CD4-positive, alpha-beta T cell treated with Interleukin-4 for 1 hour (primary cell): ENCODE measurements at regions not wholly inside any gene's neighbourhood (a gene's known extent, or its start where the extent isn't known, plus 50 kb on each side); places are given as distances from the start of the nearest gene placed in this dataset.
"Not testable (repeated sequence)": the region's sequence is repeated elsewhere in the genome, so short reads cannot be mapped to it uniquely, and the experiment has no call there.

ENCODE experiments used
- DNase-seq, 2 donors: peaks; one replicate each; pipeline ENCODE4 v3.0.0-alpha.2; 2020 to 2022

GRCh38 chr10:87416892-87417291, 59.3 kb downstream of the NUTM2D start:
- not testable (repeated sequence) for DNase-seq

DNA sequence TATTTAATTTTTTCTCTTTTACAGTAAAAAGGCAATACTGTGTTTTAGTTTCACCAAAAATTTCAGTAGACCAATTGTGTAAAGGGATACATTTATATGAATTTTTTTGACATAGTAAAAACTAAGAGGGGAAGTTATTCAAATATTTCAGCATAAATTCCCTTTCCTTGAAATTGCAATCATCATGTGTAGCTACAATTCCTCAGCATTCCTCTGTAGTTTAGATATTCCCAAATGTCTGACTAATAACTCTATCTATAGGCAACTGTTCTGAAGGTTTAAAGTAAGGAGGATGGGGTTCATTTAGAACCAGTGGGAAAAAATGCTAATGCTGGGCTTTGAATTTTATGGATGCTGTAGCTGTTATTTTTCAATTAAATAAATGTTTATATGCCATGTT, 65.1 kb downstream of the NUTM2D start:
- not testable (repeated sequence) for DNase-seq

- not testable (repeated sequence) for DNase-seq
Observed at GRCh38 chr10:87424697-87425373, 67.3 kb downstream of the NUTM2D start.

GRCh38 chr10:87433836-87434235, 70.9 kb upstream of the MINPP1 start:
- DNase-seq, result not testable (repeated sequence)

- not testable (repeated sequence) for DNase-seq
Observed at GRCh38 chr10:87435295-87435826, 69.3 kb upstream of the MINPP1 start.

DNA sequence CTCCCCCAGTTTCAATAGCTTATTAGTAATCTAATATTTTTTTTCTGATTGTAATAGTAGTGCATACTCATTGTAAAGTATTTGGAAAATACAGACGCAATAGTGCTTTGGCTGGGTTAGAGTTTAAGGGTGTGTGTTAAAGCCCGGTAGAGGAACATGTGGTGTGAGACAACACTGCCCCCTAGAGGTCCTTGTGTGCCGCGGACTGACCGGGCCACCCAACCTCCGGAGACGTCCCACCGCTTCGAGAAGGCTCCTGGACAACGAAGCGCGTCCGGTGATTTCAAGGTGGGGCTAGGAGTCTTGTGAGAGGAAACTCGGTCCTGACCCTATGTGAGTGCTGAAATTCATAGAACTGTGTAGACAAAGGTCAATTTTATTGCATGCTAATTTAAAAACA, 68.6 kb upstream of the MINPP1 start:
- peak in 1 of 2 donors; percentile 37 for DNase-seq

DNA sequence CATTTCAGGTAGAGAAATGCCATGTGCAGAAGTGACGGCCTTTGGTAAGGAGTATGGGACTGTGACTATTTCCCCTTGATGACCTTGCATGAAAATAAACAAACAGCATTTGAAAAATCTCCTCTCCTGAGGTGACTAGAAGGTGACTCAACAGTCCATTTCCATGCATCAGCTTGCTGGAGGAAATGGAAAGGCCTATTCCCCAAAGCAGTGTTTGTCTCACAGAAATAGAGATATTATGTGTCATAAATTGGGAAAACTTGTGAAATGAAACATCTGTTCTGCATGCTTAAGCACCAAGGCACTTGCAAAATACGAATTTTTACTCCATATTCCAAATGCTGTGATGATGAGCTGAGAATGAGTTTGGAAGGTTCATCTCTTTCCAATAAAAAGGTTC, 67.2 kb upstream of the MINPP1 start:
- DNase-seq, result not testable (repeated sequence)
